A549 (cell line): ENCODE measurements at regions not wholly inside any gene's neighbourhood (a gene's known extent, or its start where the extent isn't known, plus 50 kb on each side); places are given as distances from the start of the nearest gene placed in this dataset.

Source experiments
- ATAC-seq, 2 experiments: fragments of 200-7000 bp in 1 of 2; fragments of >200 bp in 1 of 2; cut with Nextera tagmentation in 1 of 2; cut with Tn5 transposase in 1 of 2; 3 replicates each; pipeline versions ENCODE4 v1.8.0 to v1.9.1; 2018 to 2020; ENCODE audit warnings: mild to moderate bottlenecking in 1 of 2, moderate library complexity in 1 of 2
- CTCF ChIA-PET: fragments of 300-600 bp; sonication (Branson Sonifier 250); formaldehyde crosslinking; extraction: SDS; loops from one replicate; lab custom pipeline; 2021; ENCODE audit warnings: antibody characterized with exemption, inconsistent platforms; lab: Yijun Ruan, JAX
- POLR2A ChIA-PET: fragments of 350-600 bp; formaldehyde crosslinking; extraction: SDS; loops from one replicate; lab custom pipeline; 2021; ENCODE audit warnings: antibody characterized with exemption, inconsistent platforms; lab: Yijun Ruan, JAX
- DNase-seq, 2 experiments: peaks; one replicate each; pipeline versions ENCODE4 v3.0.0 to v3.0.0-alpha.2; 2011 to 2016; ENCODE audit warnings: low read depth in 1 of 2, low spot score in 1 of 2
- FAIRE-seq: peaks from 2 replicates; lab custom pipeline; 2011; peaks lifted over from hg19 to GRCh38; lab: Jason Lieb, UNC
- H3K27ac ChIP-seq, 2 experiments: fragments of >200 bp; sonication (Bioruptor Twin); formaldehyde crosslinking; 3 replicates each; pipeline ENCODE4 v1.5.1; 2016 to 2017
- H3K4me1 ChIP-seq: fragments of >200 bp; sonication (Bioruptor Twin); formaldehyde crosslinking; 3 replicates; pipeline ENCODE4 v1.6.1; 2016
- H3K4me2 ChIP-seq: fragments of >200 bp; sonication (Bioruptor Twin); formaldehyde crosslinking; 3 replicates; pipeline ENCODE4 v1.6.1; 2016
- H3K4me3 ChIP-seq: fragments of >200 bp; sonication (Bioruptor Twin); formaldehyde crosslinking; 3 replicates; pipeline ENCODE4 v1.5.1; 2016
- H3K9me3 ChIP-seq: fragments of >200 bp; sonication (Bioruptor Twin); formaldehyde crosslinking; 3 replicates; pipeline ENCODE4 v1.6.1; 2016
- CHD2 ChIP-seq: fragments of 150-350 bp; IDR thresholded peaks from 2 replicates; pipeline ENCODE4 v1.6.1; 2014; ENCODE audit warnings: low read length; ENCODE audit not compliant: partially characterized antibody
- CHD4 ChIP-seq: fragments of 200-600 bp; sonication (generic); IDR thresholded peaks from 2 replicates; pipeline ENCODE4 v1.6.1; 2016; ENCODE audit warnings: antibody characterized with exemption, mild to moderate bottlenecking, borderline replicate concordance
- EHMT2 ChIP-seq: fragments of 200-600 bp; sonication (generic); IDR thresholded peaks from 2 replicates; pipeline ENCODE4 v1.6.1; 2016; ENCODE audit warnings: antibody characterized with exemption, low read depth, mild to moderate bottlenecking, moderate library complexity
- EP300 ChIP-seq, 2 experiments: fragments of >200 bp; sonication (Bioruptor Twin); formaldehyde crosslinking; IDR thresholded peaks; 2 replicates in 1 of 2; 3 replicates in 1 of 2; pipeline ENCODE4 v1.6.1; 2016 to 2017
- FOSB ChIP-seq: fragments of 250-450 bp; sonication (Bioruptor Pico); IDR thresholded peaks from 2 replicates; pipeline ENCODE4 v1.5.0; 2020; ENCODE audit warnings: mild to moderate bottlenecking, moderate library complexity
- GATA3 ChIP-seq: IDR thresholded peaks from 2 replicates; pipeline ENCODE4 v1.6.1; 2012; ENCODE audit warnings: borderline replicate concordance
- HDAC2 ChIP-seq: fragments of 200-600 bp; sonication (generic); IDR thresholded peaks from 2 replicates; pipeline ENCODE4 v1.6.1; 2016
- HOXA7 ChIP-seq: fragments of 250-450 bp; sonication (Bioruptor Pico); IDR thresholded peaks from 2 replicates; pipeline ENCODE4 v1.5.0; 2020; ENCODE audit warnings: mild to moderate bottlenecking, moderate library complexity
- HOXB13 ChIP-seq: fragments of 250-450 bp; sonication (Bioruptor Pico); IDR thresholded peaks from 2 replicates; pipeline ENCODE4 v1.5.0; 2020; ENCODE audit warnings: low read depth, mild to moderate bottlenecking, moderate library complexity
- HOXB5 ChIP-seq: fragments of 250-450 bp; sonication (Bioruptor Pico); IDR thresholded peaks from 2 replicates; pipeline ENCODE4 v1.5.0; 2020; ENCODE audit warnings: mild to moderate bottlenecking, moderate library complexity
- JUN ChIP-seq, 2 experiments: fragments of >200 bp; sonication (Bioruptor Twin); formaldehyde crosslinking; IDR thresholded peaks; 2 replicates in 1 of 2; 3 replicates in 1 of 2; pipeline ENCODE4 v1.6.1; 2016 to 2017
- KDM5A ChIP-seq: fragments of 200-600 bp; sonication (generic); IDR thresholded peaks from 2 replicates; pipeline ENCODE4 v1.6.1; 2016; ENCODE audit warnings: antibody characterized with exemption, mild to moderate bottlenecking
- MYC ChIP-seq: IDR thresholded peaks from 2 replicates; pipeline ENCODE4 v1.6.1; 2012; ENCODE audit warnings: mild to moderate bottlenecking, inconsistent platforms, low read length, improper control_type of control experiment, borderline replicate concordance
- NFE2L2 ChIP-seq: fragments of 150-350 bp; conservative IDR thresholded peaks from 2 replicates; pipeline ENCODE4 v1.6.1; 2014; ENCODE audit warnings: low read length
- NPAS2 ChIP-seq: fragments of 250-450 bp; sonication (Bioruptor Pico); IDR thresholded peaks from 2 replicates; pipeline ENCODE4 v1.8.0; 2022; ENCODE audit warnings: mild to moderate bottlenecking, moderate library complexity, borderline replicate concordance
- NR3C1 ChIP-seq: fragments of >200 bp; sonication (Bioruptor Twin); formaldehyde crosslinking; IDR thresholded peaks from 3 replicates; pipeline ENCODE4 v1.6.1; 2017
- POLR2A ChIP-seq: IDR thresholded peaks from 2 replicates; pipeline ENCODE4 v1.6.1; 2012; ENCODE audit warnings: mild to moderate bottlenecking, low read length
- POLR2AphosphoS2 ChIP-seq: conservative IDR thresholded peaks from 2 replicates; pipeline ENCODE4 v1.6.1; 2012; ENCODE audit warnings: low read length, improper control_type of control experiment, inconsistent platforms
- REST ChIP-seq: fragments of 200-600 bp; sonication (generic); IDR thresholded peaks from 2 replicates; pipeline ENCODE4 v1.6.1; 2016; ENCODE audit warnings: antibody characterized with exemption, mild to moderate bottlenecking, moderate library complexity
- RFX5 ChIP-seq: fragments of 450-650 bp; IDR thresholded peaks from 2 replicates; pipeline ENCODE4 v1.7.1; 2014; ENCODE audit warnings: antibody characterized with exemption, mild to moderate bottlenecking, moderate library complexity
- SREBF2 ChIP-seq: fragments of 450-650 bp; IDR thresholded peaks from 2 replicates; pipeline ENCODE4 v1.6.1; 2014; ENCODE audit warnings: mild to moderate bottlenecking, moderate library complexity
- TP53 ChIP-seq: fragments of 250-450 bp; sonication (Bioruptor Pico); IDR thresholded peaks from 2 replicates; pipeline ENCODE4 v1.5.0; 2021; ENCODE audit warnings: mild to moderate bottlenecking, moderate library complexity
- ZFP36 ChIP-seq: fragments of 450-650 bp; IDR thresholded peaks from 2 replicates; pipeline ENCODE4 v1.6.1; 2014; ENCODE audit warnings: borderline replicate concordance; ENCODE audit not compliant: partially characterized antibody
- ZNF302 ChIP-seq: fragments of 250-450 bp; sonication (Bioruptor Pico); IDR thresholded peaks from 2 replicates; pipeline ENCODE4 v1.9.0; 2021; ENCODE audit warnings: inconsistent platforms, mild to moderate bottlenecking, moderate library complexity
- WGBS: methylation state at CpG from one replicate; pipeline ENCODE4 v1.1.6; 2017; ENCODE audit errors: missing lambda C conversion rate; 5-methylcytosine and 5-hydroxymethylcytosine counted together

DNA sequence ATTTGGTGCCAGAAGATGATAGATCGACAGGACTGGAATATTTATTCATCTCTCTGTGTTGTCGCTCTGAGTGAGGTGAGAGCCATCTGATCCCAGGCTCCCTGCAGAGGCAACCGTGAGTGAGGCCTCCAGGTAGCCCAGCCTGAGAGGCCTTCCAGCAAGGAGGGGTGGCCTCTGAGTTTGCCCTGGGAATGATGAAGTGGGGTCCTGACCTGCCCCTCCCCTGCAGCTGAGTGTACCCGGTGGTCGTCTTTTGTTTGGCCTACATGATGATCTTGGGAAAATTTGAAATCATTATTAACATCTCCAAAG is 86.4 kb downstream of the CBLN1 start:
- Histone ChIP-seq H3K4me1 (no peaks in the 10 kb centered on the region), H3K27ac (no peak overlapping the region)
- TF ChIP-seq NR3C1, result no peak
- no peak for TF ChIP-seq POLR2AphosphoS2
- no peak for TF ChIP-seq FOSB (CRISPR knock-in tag)
- TF ChIP-seq EHMT2, result no peak
- TF ChIP-seq ZNF302 (CRISPR knock-in tag), result no peak
- no peak for TF ChIP-seq JUN (IDR thresholded peaks at IDR 0.05)
- TF ChIP-seq, all 56 proteins: peak for 0
- Histone ChIP-seq H3K4me2 (no peak overlapping the region), H3K4me3 (no peak overlapping the region), H3K9me3 (no peaks in the 10 kb centered on the region)
- no peak for ATAC-seq
- no peak for FAIRE-seq
- ChIA-PET CTCF (no interaction called here), POLR2A (no interaction called here)
- 22% methylated on average over 5 of the region's 5 CpGs for WGBS
- no peak for DNase-seq

- FAIRE-seq, result no peak
- H3K27ac ChIP-seq, result no peak overlapping the region
- CTCF ChIA-PET, result no interaction called here
- no peak overlapping the region for H3K4me3 ChIP-seq
- no peak for DNase-seq
- POLR2A ChIA-PET, result no interaction called here
- 37% methylated on average over 14 of the region's 16 CpGs for WGBS
- TF ChIP-seq HOXB5, result no peak
- no peak for TF ChIP-seq NR3C1
- TF ChIP-seq REST, result no peak
- no peak for TF ChIP-seq GATA3
- TF ChIP-seq MYC, result no peak
- no peak for TF ChIP-seq EHMT2
- no peak for TF ChIP-seq HDAC2
- no peak for TF ChIP-seq SREBF2
- TF ChIP-seq HOXA7 (CRISPR knock-in tag), result no peak
- TF ChIP-seq CHD2, result no peak
- no peak for TF ChIP-seq TP53 (CRISPR knock-in tag)
- TF ChIP-seq CHD4, result no peak
- no peak for TF ChIP-seq NPAS2 (CRISPR knock-in tag)
- TF ChIP-seq KDM5A, result no peak
- TF ChIP-seq POLR2A, result no peak
- no peak for TF ChIP-seq HOXB13 (CRISPR knock-in tag)
- TF ChIP-seq NFE2L2, result no peak
- TF ChIP-seq RFX5, result no peak
- TF ChIP-seq ZFP36, result no peak
- H3K4me1 ChIP-seq, result no peaks in the 10 kb centered on the region
- no peaks in the 10 kb centered on the region for H3K9me3 ChIP-seq
- ATAC-seq, result no peak
- H3K4me2 ChIP-seq, result no peak overlapping the region
These were observed 87.0 kb downstream of the CBLN1 start for GRCh38 chr16:49194537-49195236.

GRCh38 chr16:49193596-49193995 is 88.0 kb downstream of the CBLN1 start:
- ChIA-PET POLR2A (no interaction called here), CTCF (no interaction called here)
- Histone ChIP-seq H3K4me1 (no peaks in the 10 kb centered on the region), H3K4me2 (no peak overlapping the region), H3K9me3 (no peaks in the 10 kb centered on the region), H3K4me3 (no peak overlapping the region), H3K27ac (no peak overlapping the region)
- ATAC-seq (no peak), FAIRE-seq (no peak), DNase-seq (no peak)
- TF ChIP-seq EP300 (IDR thresholded peaks at IDR 0.05) (no peak), EHMT2 (no peak), KDM5A (no peak), GATA3 (no peak)
- 0% methylated on average over 2 of the region's 2 CpGs for WGBS
